RWPE2 (cell line): ENCODE measurements at regions not wholly inside any gene's neighbourhood (a gene's known extent, or its start where the extent isn't known, plus 50 kb on each side); places are given as distances from the start of the nearest gene placed in this dataset.
A peak's percentile ranks its signal among the peaks of the same experiment; 100 is the strongest.

ENCODE experiments used
- ATAC-seq: fragments of 200-7000 bp; cut with Tn5 transposase; 3 replicates; pipeline ENCODE4 v1.9.1; 2021; ENCODE audit warnings: low read depth
- DNase-seq: peaks from one replicate; pipeline ENCODE4 v3.0.0-alpha.2; 2020; ENCODE audit warnings: low spot score
- H3K27ac ChIP-seq: fragments of 450-650 bp; 2 replicates; pipeline ENCODE4 v1.5.1; 2017; ENCODE audit warnings: mild to moderate bottlenecking; ENCODE audit not compliant: poor library complexity, severe bottlenecking
- H3K27me3 ChIP-seq: fragments of 250-450 bp; sonication (Bioruptor Pico); 2 replicates; pipeline ENCODE4 v1.5.1; 2021; ENCODE audit warnings: mild to moderate bottlenecking, moderate library complexity; ENCODE audit not compliant: insufficient read depth, poor library complexity, severe bottlenecking
- H3K36me3 ChIP-seq: fragments of 250-450 bp; sonication (Bioruptor Pico); 2 replicates; pipeline ENCODE4 v1.5.1; 2020; ENCODE audit warnings: low read depth, mild to moderate bottlenecking, moderate library complexity
- H3K4me1 ChIP-seq: fragments of 250-450 bp; sonication (Bioruptor Pico); 2 replicates; pipeline ENCODE4 v1.5.1; 2021; ENCODE audit warnings: mild to moderate bottlenecking, moderate library complexity; ENCODE audit not compliant: insufficient read depth, poor library complexity, severe bottlenecking
- H3K4me3 ChIP-seq: fragments of 250-450 bp; sonication (Bioruptor Pico); 2 replicates; pipeline ENCODE4 v1.5.1; 2021; ENCODE audit warnings: mild to moderate bottlenecking, moderate library complexity; ENCODE audit not compliant: severe bottlenecking
- H3K9me3 ChIP-seq: fragments of 250-450 bp; sonication (Bioruptor Pico); 2 replicates; pipeline ENCODE4 v1.5.1; 2021; ENCODE audit warnings: mild to moderate bottlenecking, moderate library complexity; ENCODE audit not compliant: severe bottlenecking
- TF ChIP-seq, protein P1 (sequence below): fragments of 450-650 bp; IDR thresholded peaks from one replicate; pipeline ENCODE4 v1.5.1; 2017; ENCODE audit warnings: mild to moderate bottlenecking, moderate library complexity; ENCODE audit not compliant: poor library complexity, severe bottlenecking

DNA sequence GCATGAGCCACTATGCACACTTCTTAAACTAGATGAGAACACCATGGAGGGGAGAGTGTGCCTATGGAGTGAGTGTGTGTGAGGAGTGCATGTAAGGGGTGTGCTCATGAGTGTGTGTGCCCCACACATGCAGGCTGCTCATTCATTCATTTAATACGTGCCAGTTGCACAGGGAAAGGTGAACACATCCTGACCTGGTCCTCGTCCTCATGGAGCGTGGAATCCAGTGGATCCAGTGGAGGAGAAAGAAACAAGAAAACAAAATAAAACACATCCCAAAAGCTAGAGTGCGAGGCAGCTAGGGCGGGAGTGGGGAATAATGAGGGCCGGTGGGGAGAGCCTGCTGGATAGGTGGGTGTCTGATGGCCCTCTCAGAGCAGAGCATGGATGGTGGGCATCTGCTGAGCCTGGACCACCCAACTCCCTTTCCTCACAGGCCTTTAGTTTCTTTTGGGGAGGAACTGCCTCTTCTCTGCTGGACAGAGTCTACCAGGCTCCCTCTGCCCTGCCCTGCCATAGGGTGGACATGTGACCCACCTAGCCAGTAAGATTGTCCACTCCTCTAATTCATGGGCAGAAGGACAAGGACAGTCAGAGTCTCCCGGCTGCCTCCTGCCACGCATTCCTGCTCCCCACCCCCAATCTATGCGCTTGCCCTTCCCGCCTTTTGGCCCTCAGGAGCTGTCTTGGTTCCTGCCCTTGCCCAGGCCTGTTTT is 204.3 kb downstream of the RAB11FIP4 start:
- DNase-seq (no peak), ATAC-seq (no peak; the same call in 2 of the 3 replicates)
- Histone ChIP-seq H3K4me1 (peaks cover 21% of the 10 kb centered on the region), H3K36me3 (no peaks in the 10 kb centered on the region), H3K4me3 (no peak overlapping the region), H3K27ac (peak overlapping the region; percentile 87), H3K9me3 (no peaks in the 10 kb centered on the region), H3K27me3 (no peaks in the 10 kb centered on the region)
- TF ChIP-seq, protein P1, sequence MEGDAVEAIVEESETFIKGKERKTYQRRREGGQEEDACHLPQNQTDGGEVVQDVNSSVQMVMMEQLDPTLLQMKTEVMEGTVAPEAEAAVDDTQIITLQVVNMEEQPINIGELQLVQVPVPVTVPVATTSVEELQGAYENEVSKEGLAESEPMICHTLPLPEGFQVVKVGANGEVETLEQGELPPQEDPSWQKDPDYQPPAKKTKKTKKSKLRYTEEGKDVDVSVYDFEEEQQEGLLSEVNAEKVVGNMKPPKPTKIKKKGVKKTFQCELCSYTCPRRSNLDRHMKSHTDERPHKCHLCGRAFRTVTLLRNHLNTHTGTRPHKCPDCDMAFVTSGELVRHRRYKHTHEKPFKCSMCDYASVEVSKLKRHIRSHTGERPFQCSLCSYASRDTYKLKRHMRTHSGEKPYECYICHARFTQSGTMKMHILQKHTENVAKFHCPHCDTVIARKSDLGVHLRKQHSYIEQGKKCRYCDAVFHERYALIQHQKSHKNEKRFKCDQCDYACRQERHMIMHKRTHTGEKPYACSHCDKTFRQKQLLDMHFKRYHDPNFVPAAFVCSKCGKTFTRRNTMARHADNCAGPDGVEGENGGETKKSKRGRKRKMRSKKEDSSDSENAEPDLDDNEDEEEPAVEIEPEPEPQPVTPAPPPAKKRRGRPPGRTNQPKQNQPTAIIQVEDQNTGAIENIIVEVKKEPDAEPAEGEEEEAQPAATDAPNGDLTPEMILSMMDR, result no peak

DNA sequence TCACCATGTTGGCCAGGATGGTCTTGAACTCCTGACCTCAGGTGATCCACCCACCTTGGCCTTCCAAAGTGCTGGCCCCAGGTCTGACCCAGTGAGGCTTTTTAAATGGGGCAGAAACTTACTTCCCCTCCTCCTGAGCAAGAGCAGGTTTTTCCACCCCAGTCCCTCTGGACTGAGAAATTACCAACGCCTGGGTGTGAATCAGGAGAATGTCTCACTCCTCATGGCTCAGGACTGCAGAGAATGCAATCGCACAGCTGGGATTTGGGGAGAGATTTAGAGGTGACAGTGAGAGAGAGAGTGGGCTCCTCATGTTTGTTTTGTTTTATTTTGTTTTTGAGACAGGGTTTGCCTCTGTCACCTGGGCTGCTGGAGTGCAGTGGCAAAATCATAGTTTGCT is 203.6 kb downstream of the RAB11FIP4 start:
- ATAC-seq, result no peak
- Histone ChIP-seq H3K4me3 (no peak overlapping the region), H3K27me3 (no peaks in the 10 kb centered on the region), H3K27ac (peak overlapping the region; percentile 87), H3K4me1 (peaks cover 21% of the 10 kb centered on the region), H3K9me3 (no peaks in the 10 kb centered on the region), H3K36me3 (no peaks in the 10 kb centered on the region)
- TF ChIP-seq, protein P1, result no peak
- DNase-seq, result no peak

DNA sequence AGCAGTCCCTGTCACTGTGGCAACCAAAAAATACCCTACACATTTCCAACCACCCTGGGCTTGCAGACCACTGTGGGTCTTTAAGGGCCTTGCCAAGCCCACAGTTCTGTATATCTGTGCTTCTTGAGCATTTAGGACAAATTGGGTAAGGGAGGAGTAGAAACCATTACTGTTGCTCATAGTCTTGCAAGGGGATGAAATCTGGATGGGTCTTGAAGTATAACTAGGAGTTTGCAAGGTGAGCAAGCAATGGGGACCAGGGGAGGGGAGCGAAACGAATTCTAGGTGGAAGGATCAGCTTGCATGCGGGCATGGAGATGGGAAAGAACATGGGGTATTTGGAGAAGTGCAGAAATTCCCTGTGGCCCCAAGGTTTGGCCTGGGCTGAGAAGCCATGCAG is 202.9 kb downstream of the RAB11FIP4 start:
- H3K36me3 ChIP-seq, result no peaks in the 10 kb centered on the region
- ATAC-seq (no peak), DNase-seq (no peak)
- no peak overlapping the region for H3K4me3 ChIP-seq
- H3K4me1 ChIP-seq, result peaks cover 21% of the 10 kb centered on the region
- H3K27ac ChIP-seq, result no peak overlapping the region
- TF ChIP-seq, protein P1, result no peak
- no peaks in the 10 kb centered on the region for H3K9me3 ChIP-seq
- H3K27me3 ChIP-seq, result no peaks in the 10 kb centered on the region

DNA sequence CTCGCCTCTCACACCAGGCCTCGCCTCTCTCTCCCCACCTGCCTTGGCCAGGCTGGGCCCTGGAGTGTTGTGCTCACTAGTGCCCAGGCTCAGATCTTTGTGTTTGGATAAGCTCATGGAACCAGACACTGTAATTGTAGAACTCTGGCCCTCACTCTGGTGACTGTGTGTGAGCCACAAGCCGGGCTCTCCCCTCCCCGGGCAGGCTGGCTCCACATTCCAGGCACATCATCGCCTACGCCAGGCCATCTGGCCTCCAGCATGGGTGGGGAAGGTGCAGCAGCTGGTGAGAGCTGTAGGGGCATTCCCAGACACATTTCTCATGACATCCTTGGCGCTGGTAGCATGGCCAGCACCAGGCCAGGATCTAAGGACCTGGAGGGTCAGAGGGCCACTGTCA is 202.3 kb downstream of the RAB11FIP4 start:
- Histone ChIP-seq H3K9me3 (no peaks in the 10 kb centered on the region), H3K4me3 (no peak overlapping the region), H3K27ac (no peak overlapping the region), H3K4me1 (peaks cover 21% of the 10 kb centered on the region), H3K27me3 (no peaks in the 10 kb centered on the region), H3K36me3 (no peaks in the 10 kb centered on the region)
- DNase-seq (no peak), ATAC-seq (no peak)
- TF ChIP-seq, protein P1, result no peak

DNA sequence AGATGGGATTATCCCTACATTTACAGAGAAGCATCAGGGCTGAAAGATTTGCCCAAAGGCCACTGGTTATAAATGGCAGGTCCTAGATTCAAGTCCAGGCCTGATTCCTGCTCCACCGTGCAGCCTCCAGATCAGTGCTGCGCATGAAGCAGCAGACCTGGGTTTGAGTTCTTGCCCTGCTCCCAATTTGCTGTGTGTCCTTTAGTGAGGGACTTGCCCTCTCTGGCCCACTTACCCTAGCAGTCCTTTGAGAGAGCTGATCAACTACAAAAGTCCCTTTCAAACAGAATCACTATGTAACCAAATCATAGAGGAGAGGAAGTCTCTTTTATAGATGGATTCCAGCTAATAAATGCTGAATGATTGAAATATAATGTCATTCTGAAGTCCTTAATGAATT is 200.4 kb downstream of the RAB11FIP4 start:
- no peak overlapping the region for H3K4me3 ChIP-seq
- ATAC-seq (no peak), DNase-seq (no peak)
- no peaks in the 10 kb centered on the region for H3K27me3 ChIP-seq
- peaks cover 18% of the 10 kb centered on the region for H3K4me1 ChIP-seq
- no peaks in the 10 kb centered on the region for H3K9me3 ChIP-seq
- TF ChIP-seq, protein P1, result no peak
- H3K36me3 ChIP-seq, result no peaks in the 10 kb centered on the region
- no peak overlapping the region for H3K27ac ChIP-seq
